GM19351 (cell line): ENCODE measurements at regions not wholly inside any gene's neighbourhood (a gene's known extent, or its start where the extent isn't known, plus 50 kb on each side); places are given as distances from the start of the nearest gene placed in this dataset.

Experiments used
- ATAC-seq: cut with Tn5 transposase; IDR thresholded peaks from one replicate; pipeline ENCODE4 v1.9.1; 2021; ENCODE audit warnings: mild to moderate bottlenecking, moderate library complexity; ENCODE audit not compliant: unreplicated experiment

GRCh38 chr4:105093975-105094374, 52.7 kb upstream of the TET2 start:
- no peak for ATAC-seq
